Colonic mucosa (tissue), 4 donors: ENCODE measurements at regions not wholly inside any gene's neighbourhood (a gene's known extent, or its start where the extent isn't known, plus 50 kb on each side); places are given as distances from the start of the nearest gene placed in this dataset.

ENCODE experiments used
- DNase-seq: peaks from one replicate; pipeline ENCODE4 v3.0.0-alpha.2; 2020
- H3K27ac ChIP-seq: fragments of 200-600 bp; one replicate; pipeline ENCODE4 v1.8.0; 2021
- H3K27me3 ChIP-seq: fragments of 200-600 bp; one replicate; pipeline ENCODE4 v1.8.0; 2021
- H3K36me3 ChIP-seq: fragments of 200-600 bp; one replicate; pipeline ENCODE4 v1.8.0; 2021
- H3K4me1 ChIP-seq: fragments of 200-600 bp; one replicate; pipeline ENCODE4 v1.8.0; 2021; ENCODE audit warnings: mild to moderate bottlenecking
- H3K4me3 ChIP-seq: fragments of 200-600 bp; one replicate; pipeline ENCODE4 v1.8.0; 2021
- H3K9ac ChIP-seq, 2 donors: one replicate each; pipeline ENCODE4 v1.7.0; 2013; ENCODE audit warnings: control low read depth in 2 of 2, low read depth in 2 of 2, low read length in 2 of 2
- H3K9me3 ChIP-seq: fragments of 200-600 bp; one replicate; pipeline ENCODE4 v1.8.0; 2021
- intact Hi-C: fragments of 100-400 bp; cut with DNase I; formaldehyde crosslinking; loops from one replicate; pipeline ENCODE4 v1.14.1; 2022
- TF ChIP-seq, protein P1 (sequence below): fragments of 200-600 bp; IDR thresholded peaks from one replicate; pipeline ENCODE4 v1.8.0; 2022; ENCODE audit warnings: antibody characterized with exemption, mild to moderate bottlenecking
- donor health status: healthy.
- donor health status: DM: no; HTN: no; CAD: no.
- donor health status: DM: no; HTN: no; CAD: no.

DNA sequence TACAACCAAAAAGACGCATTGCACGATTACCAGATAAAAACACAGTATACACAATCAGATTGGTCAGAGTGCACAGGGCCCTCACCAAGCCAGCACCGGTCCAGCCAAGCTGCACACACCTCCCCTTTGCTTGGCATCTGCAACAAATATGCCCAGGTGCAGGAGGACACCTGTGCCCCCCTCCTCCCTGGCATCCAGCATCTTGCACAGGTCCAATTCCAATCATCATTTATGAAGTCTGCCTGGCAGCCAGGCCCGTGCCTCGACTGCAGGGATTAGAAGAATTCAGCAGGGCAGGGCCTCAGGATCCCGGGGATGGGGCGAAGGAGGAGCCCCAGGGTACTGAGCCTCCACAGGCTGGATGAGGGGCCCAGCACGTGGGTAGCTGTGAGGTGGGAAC is 302.1 kb downstream of the CTTN start:
- Histone ChIP-seq H3K27me3 (no peaks in the 10 kb centered on the region), H3K9me3 (no peaks in the 10 kb centered on the region), H3K4me1 (no peaks in the 10 kb centered on the region), H3K27ac (no peak overlapping the region), H3K4me3 (no peak overlapping the region), H3K9ac (no peak overlapping the region), H3K36me3 (no peaks in the 10 kb centered on the region)
- TF ChIP-seq, protein P1, sequence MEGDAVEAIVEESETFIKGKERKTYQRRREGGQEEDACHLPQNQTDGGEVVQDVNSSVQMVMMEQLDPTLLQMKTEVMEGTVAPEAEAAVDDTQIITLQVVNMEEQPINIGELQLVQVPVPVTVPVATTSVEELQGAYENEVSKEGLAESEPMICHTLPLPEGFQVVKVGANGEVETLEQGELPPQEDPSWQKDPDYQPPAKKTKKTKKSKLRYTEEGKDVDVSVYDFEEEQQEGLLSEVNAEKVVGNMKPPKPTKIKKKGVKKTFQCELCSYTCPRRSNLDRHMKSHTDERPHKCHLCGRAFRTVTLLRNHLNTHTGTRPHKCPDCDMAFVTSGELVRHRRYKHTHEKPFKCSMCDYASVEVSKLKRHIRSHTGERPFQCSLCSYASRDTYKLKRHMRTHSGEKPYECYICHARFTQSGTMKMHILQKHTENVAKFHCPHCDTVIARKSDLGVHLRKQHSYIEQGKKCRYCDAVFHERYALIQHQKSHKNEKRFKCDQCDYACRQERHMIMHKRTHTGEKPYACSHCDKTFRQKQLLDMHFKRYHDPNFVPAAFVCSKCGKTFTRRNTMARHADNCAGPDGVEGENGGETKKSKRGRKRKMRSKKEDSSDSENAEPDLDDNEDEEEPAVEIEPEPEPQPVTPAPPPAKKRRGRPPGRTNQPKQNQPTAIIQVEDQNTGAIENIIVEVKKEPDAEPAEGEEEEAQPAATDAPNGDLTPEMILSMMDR = no peak
- DNase-seq = no peak
- intact Hi-C loops = no loop called here

DNA sequence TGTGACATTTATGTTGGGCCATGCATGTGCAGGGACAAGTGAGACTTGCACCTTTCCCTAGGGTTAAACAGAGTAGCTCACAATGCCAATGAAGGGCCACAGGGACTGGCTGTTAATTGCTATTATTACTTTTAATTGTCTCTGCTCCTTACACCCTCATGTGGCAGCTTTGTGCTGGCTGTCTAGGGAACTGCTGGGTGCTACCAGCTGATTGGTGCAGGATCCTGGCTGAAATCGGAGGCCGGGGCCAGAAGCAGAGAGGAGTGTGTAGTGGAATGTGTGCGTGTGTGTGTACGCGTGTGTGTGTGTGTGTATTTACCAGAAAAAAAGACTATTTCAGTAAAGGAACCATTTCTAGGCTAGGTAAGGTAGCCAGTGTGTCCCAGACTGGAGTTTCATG is 302.5 kb downstream of the CTTN start:
- H3K9me3 ChIP-seq = no peaks in the 10 kb centered on the region
- no peak for DNase-seq
- no peak overlapping the region for H3K4me3 ChIP-seq
- H3K9ac ChIP-seq = no peak overlapping the region
- no peaks in the 10 kb centered on the region for H3K4me1 ChIP-seq
- no peaks in the 10 kb centered on the region for H3K27me3 ChIP-seq
- intact Hi-C loops = no loop called here
- TF ChIP-seq, protein P1 = no peak
- H3K27ac ChIP-seq = no peak overlapping the region
- no peaks in the 10 kb centered on the region for H3K36me3 ChIP-seq

DNA sequence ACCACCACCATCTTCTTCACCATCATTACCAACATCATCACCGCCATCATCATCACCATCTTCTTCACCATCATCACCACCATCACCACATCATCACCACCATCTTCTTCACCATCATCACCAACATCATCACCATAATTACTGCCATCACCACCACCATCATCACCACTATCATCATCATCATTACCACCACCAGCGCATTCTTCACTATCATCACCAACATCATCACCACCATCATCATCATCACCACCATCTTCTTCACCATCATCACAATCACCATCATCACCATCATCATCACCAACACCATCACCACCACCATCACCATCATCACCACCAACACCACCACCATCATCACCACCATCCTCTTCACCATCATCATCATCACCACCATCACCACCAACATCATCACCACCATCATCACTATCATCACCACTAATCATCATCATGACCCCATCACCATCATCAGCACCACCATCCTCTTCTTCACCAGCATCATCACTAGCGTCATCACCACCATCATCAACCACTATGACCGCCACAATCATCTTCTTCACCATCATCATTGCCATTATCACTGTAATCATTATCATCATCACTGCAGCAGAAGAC is 303.8 kb downstream of the CTTN start:
- Histone ChIP-seq H3K36me3 (no peaks in the 10 kb centered on the region), H3K9ac (no peak overlapping the region), H3K4me1 (no peaks in the 10 kb centered on the region), H3K9me3 (no peaks in the 10 kb centered on the region), H3K4me3 (no peak overlapping the region), H3K27me3 (no peaks in the 10 kb centered on the region), H3K27ac (no peak overlapping the region)
- DNase-seq = no peak
- TF ChIP-seq, protein P1 = no peak
- intact Hi-C loops = no loop called here

DNA sequence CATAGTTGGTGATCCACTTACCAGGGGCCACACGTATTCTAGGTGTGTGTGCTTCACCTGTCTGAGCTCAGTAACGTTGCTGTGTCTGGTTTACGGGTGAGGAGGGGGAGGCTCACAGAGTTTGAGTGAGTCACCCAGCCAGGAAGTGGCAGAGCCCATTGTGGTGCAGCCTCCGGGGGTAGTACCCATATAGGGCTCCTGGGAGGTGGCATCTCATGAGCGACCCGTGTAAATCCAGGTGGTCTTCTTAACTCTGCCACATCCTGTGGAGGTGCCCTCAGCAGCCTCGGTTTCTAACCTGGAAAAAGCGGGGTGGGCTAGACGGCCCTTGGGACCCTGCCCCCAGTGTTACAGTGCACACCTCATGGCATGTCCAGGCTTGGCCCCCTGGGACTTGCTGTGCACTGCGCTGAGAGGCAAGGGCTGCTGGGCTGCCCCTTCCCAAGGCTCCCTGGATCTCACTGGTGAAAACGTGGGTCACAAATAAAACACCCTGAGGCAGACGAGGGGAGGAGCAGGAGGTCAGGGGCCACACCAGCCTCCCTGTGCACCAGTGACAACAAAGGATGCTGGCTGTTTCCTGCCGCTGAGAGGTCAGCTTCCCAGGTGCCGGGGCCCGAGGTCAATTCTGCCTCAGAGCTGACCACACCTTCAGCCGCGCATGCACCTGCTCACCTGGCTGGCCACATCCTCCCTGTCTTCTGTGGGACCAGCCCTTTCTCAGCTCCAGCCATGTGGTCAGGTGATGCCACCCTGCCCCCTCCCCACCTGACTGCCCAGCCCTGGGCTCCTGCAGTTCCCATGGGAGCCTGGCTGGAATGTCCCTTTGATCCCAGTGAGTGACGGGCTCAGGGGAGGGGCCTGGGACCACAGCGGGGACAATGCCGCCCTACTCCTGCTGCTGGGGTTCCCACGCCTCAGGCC is 305.1 kb downstream of the CTTN start:
- Histone ChIP-seq H3K4me3 (no peak overlapping the region), H3K36me3 (no peaks in the 10 kb centered on the region), H3K9me3 (no peaks in the 10 kb centered on the region), H3K27me3 (no peaks in the 10 kb centered on the region), H3K4me1 (no peaks in the 10 kb centered on the region), H3K9ac (no peak overlapping the region), H3K27ac (no peak overlapping the region)
- intact Hi-C loops = no loop called here
- no peak for DNase-seq
- TF ChIP-seq, protein P1 = no peak

DNA sequence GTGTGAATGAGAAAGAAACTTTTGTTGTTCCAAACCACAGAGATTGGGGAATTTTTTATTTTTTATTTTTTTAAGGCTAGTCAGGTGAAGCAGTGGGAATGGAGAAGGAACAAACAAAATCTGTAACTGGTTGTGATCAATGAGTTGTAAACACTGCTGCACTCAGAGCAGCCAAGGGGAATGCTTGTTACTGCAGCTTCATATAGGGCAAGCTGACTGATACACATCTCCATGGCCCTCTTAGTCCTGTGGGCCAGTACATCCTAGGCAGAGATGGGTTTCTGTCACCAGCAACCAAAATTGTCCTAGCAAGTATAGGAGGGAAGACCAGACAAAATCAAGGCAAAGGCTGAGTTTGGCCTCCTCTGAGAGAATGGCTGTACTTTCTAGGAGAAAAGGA is 306.8 kb downstream of the CTTN start:
- Histone ChIP-seq H3K4me1 (no peaks in the 10 kb centered on the region), H3K27me3 (no peaks in the 10 kb centered on the region), H3K9me3 (no peaks in the 10 kb centered on the region), H3K9ac (no peak overlapping the region), H3K36me3 (no peaks in the 10 kb centered on the region), H3K4me3 (no peak overlapping the region), H3K27ac (no peak overlapping the region)
- intact Hi-C loops = no loop called here
- TF ChIP-seq, protein P1 = no peak
- DNase-seq = no peak
